ENCODE measurements at regions not wholly inside any gene's neighbourhood (a gene's known extent, or its start where the extent isn't known, plus 50 kb on each side); places are given as distances from the start of the nearest gene placed in this dataset.

DNA sequence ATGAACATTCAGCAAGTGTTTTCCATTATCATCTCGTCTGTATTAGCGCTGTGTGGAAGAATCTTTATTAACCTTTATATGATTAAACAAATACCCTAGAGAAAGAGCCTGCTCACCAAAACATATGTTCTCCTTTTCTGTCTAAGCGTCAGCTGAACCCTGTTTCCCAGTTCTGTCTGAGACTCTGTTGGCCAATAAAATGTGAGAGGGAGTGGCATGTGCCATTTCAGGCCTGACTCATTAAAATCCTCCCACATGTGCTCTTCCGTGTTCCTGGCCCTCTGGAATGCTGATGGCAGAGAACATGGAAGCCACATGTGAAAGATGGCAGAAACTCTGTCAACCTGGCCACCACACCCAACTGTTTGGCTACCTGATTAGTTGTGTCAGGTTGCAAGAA is 181.9 kb upstream of the EDNRB start:
- H3K27me3 ChIP-seq = no peaks in the 10 kb centered on the region
- H3K36me3 ChIP-seq = no peaks in the 10 kb centered on the region
- H3K4me3 ChIP-seq = no peak overlapping the region
- no peak for DNase-seq (ENCODE audit: low spot score in 2 of 2)
- WGBS = 61% methylated on average over 4 of the region's 4 CpGs
- TF ChIP-seq POLR2AphosphoS5 (IDR thresholded peaks at IDR 0.05) (no peak), EP300 (IDR thresholded peaks at IDR 0.05) (no peak), POLR2A (IDR thresholded peaks at IDR 0.05) (no peak), CTCF (IDR thresholded peaks at IDR 0.05) (no peak)
- H3K27ac ChIP-seq = no peak overlapping the region
- no peaks in the 10 kb centered on the region for H3K4me1 ChIP-seq
- no peaks in the 10 kb centered on the region for H3K9me3 ChIP-seq

DNA sequence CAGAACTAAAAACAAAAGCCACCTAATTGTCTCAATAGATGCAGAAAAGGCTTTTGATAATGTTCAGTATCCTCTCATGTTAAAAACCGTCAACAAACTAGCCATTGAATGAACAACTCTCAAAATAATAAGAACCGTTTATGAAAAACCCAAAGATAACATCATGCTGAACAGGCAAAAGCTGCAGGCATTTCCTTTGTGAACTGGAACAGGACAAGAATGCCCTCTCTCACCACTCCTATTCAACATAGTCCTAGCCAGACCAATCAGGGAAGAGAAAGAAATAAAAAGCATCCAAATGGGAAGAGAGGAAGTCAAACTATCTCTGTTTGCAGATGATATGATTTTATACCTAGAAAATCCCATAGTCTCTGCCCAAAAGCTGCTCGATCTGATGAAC is 179.6 kb upstream of the EDNRB start:
- TF ChIP-seq POLR2AphosphoS5 (IDR thresholded peaks at IDR 0.05) (no peak), EP300 (IDR thresholded peaks at IDR 0.05) (no peak), CTCF (IDR thresholded peaks at IDR 0.05) (no peak), POLR2A (IDR thresholded peaks at IDR 0.05) (no peak)
- 62% methylated on average over 3 of the region's 3 CpGs for WGBS
- Histone ChIP-seq H3K36me3 (no peaks in the 10 kb centered on the region), H3K27me3 (no peaks in the 10 kb centered on the region), H3K4me3 (no peak overlapping the region), H3K27ac (no peak overlapping the region), H3K9me3 (no peaks in the 10 kb centered on the region), H3K4me1 (no peaks in the 10 kb centered on the region)
- DNase-seq (ENCODE audit: low spot score in 2 of 2) = no peak

DNA sequence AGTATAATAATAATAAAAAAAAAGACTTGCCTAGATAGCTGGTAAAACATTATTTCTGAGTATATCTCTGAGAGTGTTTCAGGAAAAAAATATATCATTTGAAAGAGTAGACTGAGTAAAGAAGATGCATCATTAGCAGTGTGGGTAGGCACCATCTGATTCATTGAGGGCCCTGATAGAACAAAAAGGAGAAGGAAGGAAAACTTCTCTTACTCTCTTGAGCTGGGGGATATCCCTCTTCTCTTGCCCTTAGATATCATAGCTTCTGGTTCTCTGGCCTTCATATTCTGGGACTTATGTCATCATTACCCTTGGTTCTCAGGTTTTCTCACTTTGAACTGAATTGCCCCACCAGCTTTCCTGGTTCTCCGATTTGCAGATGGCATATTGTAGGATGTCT is 177.6 kb upstream of the EDNRB start:
- TF ChIP-seq POLR2AphosphoS5 (IDR thresholded peaks at IDR 0.05) = no peak
- no peak for TF ChIP-seq CTCF (IDR thresholded peaks at IDR 0.05)
- TF ChIP-seq EP300 (IDR thresholded peaks at IDR 0.05) = no peak
- TF ChIP-seq POLR2A (IDR thresholded peaks at IDR 0.05) = no peak
- no peaks in the 10 kb centered on the region for H3K36me3 ChIP-seq
- H3K27ac ChIP-seq = no peak overlapping the region
- H3K9me3 ChIP-seq = no peaks in the 10 kb centered on the region
- no peak overlapping the region for H3K4me3 ChIP-seq
- H3K4me1 ChIP-seq = no peaks in the 10 kb centered on the region
- no peaks in the 10 kb centered on the region for H3K27me3 ChIP-seq
- 89% methylated on average over 1 of the region's 1 CpG for WGBS
- no peak for DNase-seq (ENCODE audit: low spot score in 2 of 2)

DNA sequence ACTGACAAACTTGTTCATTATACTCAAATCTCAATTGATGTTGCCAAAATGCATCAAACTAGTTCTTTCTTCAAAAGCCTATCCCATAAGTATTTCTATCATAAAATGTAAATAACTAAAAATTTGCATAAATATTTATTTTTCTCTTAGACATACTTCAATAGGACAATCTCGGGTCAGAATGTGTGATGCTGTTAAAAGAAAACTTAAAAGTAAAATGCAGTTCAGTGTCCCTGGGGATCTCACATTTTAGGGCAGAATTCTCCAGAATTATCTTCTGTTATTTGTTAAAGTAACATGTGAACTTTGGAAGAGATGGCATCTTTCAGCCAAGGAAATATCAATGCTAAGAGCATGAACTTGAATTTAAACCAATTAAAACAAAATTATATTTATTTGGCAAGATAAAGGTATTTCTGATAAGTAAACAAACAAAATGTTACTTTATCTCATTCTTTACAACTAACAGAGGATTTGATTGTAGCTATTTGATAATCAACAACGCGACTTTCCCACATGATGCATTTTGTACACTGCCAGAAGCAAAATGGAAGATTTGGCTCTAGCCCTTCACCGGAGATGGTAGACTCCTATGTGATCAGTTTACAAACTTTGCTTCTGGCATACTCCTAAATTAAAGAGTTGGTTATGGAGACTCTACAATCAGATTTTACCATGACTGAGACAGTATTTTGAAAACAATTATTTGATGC is 169.5 kb upstream of the EDNRB start:
- TF ChIP-seq CTCF (IDR thresholded peaks at IDR 0.05) = no peak
- TF ChIP-seq EP300 (IDR thresholded peaks at IDR 0.05) = no peak
- TF ChIP-seq POLR2A (IDR thresholded peaks at IDR 0.05) = no peak
- TF ChIP-seq POLR2AphosphoS5 (IDR thresholded peaks at IDR 0.05) = no peak
- no peak overlapping the region for H3K27ac ChIP-seq
- peaks cover 5% of the 10 kb centered on the region for H3K4me1 ChIP-seq
- H3K9me3 ChIP-seq = no peaks in the 10 kb centered on the region
- H3K36me3 ChIP-seq = no peaks in the 10 kb centered on the region
- no peaks in the 10 kb centered on the region for H3K27me3 ChIP-seq
- 88% methylated on average over 4 of the region's 4 CpGs for WGBS
- no peak for DNase-seq (ENCODE audit: low spot score in 2 of 2)
- no peak overlapping the region for H3K4me3 ChIP-seq

DNA sequence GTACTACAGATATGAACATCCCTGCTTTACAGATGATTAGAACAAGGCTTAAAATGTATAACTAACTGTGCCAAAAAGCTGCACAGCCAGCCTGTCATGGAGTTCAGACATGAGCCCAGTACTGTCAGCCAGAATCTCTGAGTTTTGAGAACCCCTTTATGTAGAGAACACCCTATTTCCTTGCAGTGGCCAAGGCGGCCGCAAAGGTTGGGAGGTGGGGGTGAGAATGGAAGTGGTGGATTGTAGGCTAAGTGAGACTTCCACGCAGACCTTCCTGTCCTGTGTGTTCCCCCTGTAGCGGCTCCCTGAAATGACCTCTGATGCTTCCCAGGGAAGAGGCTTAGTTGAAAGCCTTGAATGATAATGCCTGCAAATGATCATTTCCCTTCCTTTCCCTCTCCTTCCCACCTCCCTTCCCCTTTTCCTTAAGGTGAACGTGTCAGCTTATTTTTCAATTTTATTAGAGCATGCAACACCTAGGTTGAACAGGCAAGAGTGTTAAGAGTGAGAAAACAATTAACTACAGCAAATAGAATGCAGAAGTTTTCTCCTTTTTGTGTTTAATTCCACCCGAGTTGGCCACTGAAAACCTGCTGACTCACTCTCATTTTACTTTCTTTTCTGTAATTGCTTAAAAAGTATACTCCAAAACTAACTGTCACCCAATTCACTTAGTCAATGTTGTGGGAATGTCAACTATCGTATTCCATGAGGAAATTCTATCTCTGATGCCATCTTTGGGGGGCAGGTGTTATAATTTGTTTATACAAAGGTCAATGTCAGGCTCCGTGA is 167.0 kb upstream of the EDNRB start:
- peaks cover 4% of the 10 kb centered on the region for H3K9me3 ChIP-seq
- H3K4me3 ChIP-seq = no peak overlapping the region
- H3K27me3 ChIP-seq = no peaks in the 10 kb centered on the region
- 55% methylated on average over 8 of the region's 8 CpGs for WGBS
- no peak for DNase-seq (ENCODE audit: low spot score in 2 of 2)
- no peak overlapping the region for H3K27ac ChIP-seq
- no peaks in the 10 kb centered on the region for H3K36me3 ChIP-seq
- peaks cover 5% of the 10 kb centered on the region for H3K4me1 ChIP-seq
- TF ChIP-seq POLR2A (IDR thresholded peaks at IDR 0.05) (no peak), EP300 (IDR thresholded peaks at IDR 0.05) (no peak), POLR2AphosphoS5 (IDR thresholded peaks at IDR 0.05) (no peak), CTCF (IDR thresholded peaks at IDR 0.05) (no peak)
